Neural progenitor cell (in vitro differentiated cells): ENCODE measurements at regions not wholly inside any gene's neighbourhood (a gene's known extent, or its start where the extent isn't known, plus 50 kb on each side); places are given as distances from the start of the nearest gene placed in this dataset.

Experiments
- DNase-seq: peaks from one replicate; pipeline ENCODE4 v3.0.0-alpha.2; 2016; ENCODE audit warnings: low spot score
- H2AFZ ChIP-seq: fragments of 200-600 bp; sonication (generic); replicated peaks from 2 replicates; pipeline ENCODE4 v1.6.1; 2016; ENCODE audit warnings: antibody characterized with exemption
- H3F3A ChIP-seq: fragments of 200-600 bp; sonication (generic); 2 replicates; pipeline ENCODE4 v1.6.1; 2016; ENCODE audit warnings: antibody characterized with exemption, low read depth
- H3K27ac ChIP-seq: fragments of 200-600 bp; sonication (generic); 2 replicates; pipeline ENCODE4 v1.5.1; 2016; ENCODE audit warnings: mild to moderate bottlenecking
- H3K27me3 ChIP-seq: fragments of 200-600 bp; sonication (generic); 2 replicates; pipeline ENCODE4 v1.6.1; 2016; ENCODE audit warnings: mild to moderate bottlenecking, moderate library complexity
- H3K36me3 ChIP-seq: fragments of 200-600 bp; sonication (generic); 2 replicates; pipeline ENCODE4 v1.5.1; 2016
- H3K4me1 ChIP-seq: fragments of 200-600 bp; sonication (generic); 2 replicates; pipeline ENCODE4 v1.6.1; 2016; ENCODE audit warnings: mixed run types
- H3K4me2 ChIP-seq: fragments of 200-600 bp; sonication (generic); 2 replicates; pipeline ENCODE4 v1.6.1; 2016
- H3K4me3 ChIP-seq: fragments of 200-600 bp; sonication (generic); 2 replicates; pipeline ENCODE4 v1.5.1; 2016
- H3K79me2 ChIP-seq: fragments of 200-600 bp; sonication (generic); 2 replicates; pipeline ENCODE4 v1.6.1; 2016; ENCODE audit warnings: low read depth
- H3K9ac ChIP-seq: fragments of 200-600 bp; sonication (generic); 2 replicates; pipeline ENCODE4 v1.6.1; 2016
- H3K9me3 ChIP-seq: fragments of 200-600 bp; sonication (generic); 2 replicates; pipeline ENCODE4 v1.5.1; 2016; ENCODE audit warnings: low read depth
- H4K20me1 ChIP-seq: fragments of 200-600 bp; sonication (generic); 2 replicates; pipeline ENCODE4 v1.6.1; 2016; ENCODE audit warnings: low read depth
- H3K27ac Mint-ChIP-seq: 3 replicates; pipeline ENCODE4 v1.8.0; 2021; ENCODE audit warnings: mixed read lengths
- H3K27me3 Mint-ChIP-seq: 2 replicates; pipeline ENCODE4 v1.8.0; 2022; ENCODE audit warnings: low read depth, mild to moderate bottlenecking, inconsistent platforms, moderate library complexity, mixed read lengths; ENCODE audit not compliant: insufficient read depth
- H3K36me3 Mint-ChIP-seq: 3 replicates; pipeline ENCODE4 v1.8.0; 2021; ENCODE audit warnings: mixed read lengths
- H3K4me1 Mint-ChIP-seq: 3 replicates; pipeline ENCODE4 v1.8.0; 2021; ENCODE audit warnings: mixed read lengths
- H3K4me3 Mint-ChIP-seq: 3 replicates; pipeline ENCODE4 v1.8.0; 2021; ENCODE audit warnings: mild to moderate bottlenecking, moderate library complexity, mixed read lengths
- H3K9me3 Mint-ChIP-seq: 3 replicates; pipeline ENCODE4 v1.8.0; 2020; ENCODE audit warnings: mixed read lengths
- CTCF ChIP-seq: fragments of 200-600 bp; sonication (generic); IDR thresholded peaks from 2 replicates; pipeline ENCODE4 v1.5.1; 2017; ENCODE audit warnings: antibody characterized with exemption, mild to moderate bottlenecking
- EZH2 ChIP-seq: fragments of 200-600 bp; sonication (generic); IDR thresholded peaks from 2 replicates; pipeline ENCODE4 v1.6.1; 2017; ENCODE audit warnings: antibody characterized with exemption, mild to moderate bottlenecking, moderate library complexity
- EZH2phosphoT487 ChIP-seq: fragments of 200-600 bp; sonication (generic); IDR thresholded peaks from 2 replicates; pipeline ENCODE4 v1.6.1; 2017; ENCODE audit warnings: antibody characterized with exemption

GRCh38 chr4:38343608-38344007 lies 320.4 kb upstream of the KLF3 start:
- H3K9ac ChIP-seq = no peak overlapping the region
- H3K27ac ChIP-seq = no peak overlapping the region
- no peaks in the 10 kb centered on the region for H3K36me3 ChIP-seq
- no peaks in the 10 kb centered on the region for H4K20me1 ChIP-seq
- DNase-seq = no peak
- no peaks in the 10 kb centered on the region for H3K4me1 ChIP-seq
- no peak overlapping the region for H3K4me3 Mint-ChIP-seq
- no peak for TF ChIP-seq EZH2
- TF ChIP-seq CTCF = no peak
- TF ChIP-seq EZH2phosphoT487 = no peak
- H2AFZ ChIP-seq = no peak overlapping the region
- no peaks in the 10 kb centered on the region for H3K9me3 ChIP-seq
- H3F3A ChIP-seq = no peaks in the 10 kb centered on the region
- no peak overlapping the region for H3K4me2 ChIP-seq
- no peak overlapping the region for H3K4me3 ChIP-seq
- peaks cover 28% of the 10 kb centered on the region for H3K9me3 Mint-ChIP-seq
- H3K27me3 ChIP-seq = no peaks in the 10 kb centered on the region
- peaks cover under 1% of the 10 kb centered on the region for H3K36me3 Mint-ChIP-seq
- no peaks in the 10 kb centered on the region for H3K79me2 ChIP-seq
- H3K27ac Mint-ChIP-seq = no peak overlapping the region
- no peaks in the 10 kb centered on the region for H3K27me3 Mint-ChIP-seq
- no peaks in the 10 kb centered on the region for H3K4me1 Mint-ChIP-seq

- Mint-ChIP-seq H3K36me3 (no peaks in the 10 kb centered on the region), H3K4me1 (peaks cover under 1% of the 10 kb centered on the region)
- TF ChIP-seq CTCF (no peak), EZH2phosphoT487 (no peak), EZH2 (no peak)
Measured at GRCh38 chr4:38344929-38345328, 319.1 kb upstream of the KLF3 start.

GRCh38 chr4:38347251-38347650 lies 316.7 kb upstream of the KLF3 start:
- Mint-ChIP-seq H3K27ac (no peak overlapping the region), H3K9me3 (peaks cover 28% of the 10 kb centered on the region), H3K4me3 (no peak overlapping the region), H3K4me1 (peaks cover 2% of the 10 kb centered on the region), H3K36me3 (no peaks in the 10 kb centered on the region), H3K27me3 (peaks cover 2% of the 10 kb centered on the region)
- H4K20me1 ChIP-seq = no peaks in the 10 kb centered on the region
- no peak overlapping the region for H3K4me3 ChIP-seq
- H3K27me3 ChIP-seq = no peaks in the 10 kb centered on the region
- H3K79me2 ChIP-seq = no peaks in the 10 kb centered on the region
- H3K36me3 ChIP-seq = no peaks in the 10 kb centered on the region
- no peak for TF ChIP-seq CTCF
- H3K4me1 ChIP-seq = no peaks in the 10 kb centered on the region
- H3K4me2 ChIP-seq = no peak overlapping the region
- H2AFZ ChIP-seq = no peak overlapping the region
- no peaks in the 10 kb centered on the region for H3F3A ChIP-seq
- no peaks in the 10 kb centered on the region for H3K9me3 ChIP-seq
- H3K9ac ChIP-seq = no peak overlapping the region
- H3K27ac ChIP-seq = no peak overlapping the region
- DNase-seq = no peak

More at GRCh38 chr4:38344929-38345328, 319.1 kb upstream of the KLF3 start:
- no peaks in the 10 kb centered on the region for H3F3A ChIP-seq
- peaks cover 21% of the 10 kb centered on the region for H3K9me3 Mint-ChIP-seq
- H3K4me2 ChIP-seq = no peak overlapping the region
- no peak overlapping the region for H3K4me3 ChIP-seq
- DNase-seq = no peak
- H3K27me3 ChIP-seq = no peaks in the 10 kb centered on the region
- H3K27me3 Mint-ChIP-seq = no peaks in the 10 kb centered on the region
- H3K9me3 ChIP-seq = no peaks in the 10 kb centered on the region
- no peak overlapping the region for H3K27ac Mint-ChIP-seq
- H3K4me1 ChIP-seq = no peaks in the 10 kb centered on the region
- no peaks in the 10 kb centered on the region for H3K36me3 ChIP-seq
- H3K4me3 Mint-ChIP-seq = no peak overlapping the region
- H2AFZ ChIP-seq = no peak overlapping the region
- no peak overlapping the region for H3K9ac ChIP-seq
- H3K27ac ChIP-seq = no peak overlapping the region
- H3K79me2 ChIP-seq = no peaks in the 10 kb centered on the region
- no peaks in the 10 kb centered on the region for H4K20me1 ChIP-seq

- TF ChIP-seq EZH2 = no peak
- no peak for TF ChIP-seq EZH2phosphoT487
- TF ChIP-seq CTCF = no peak
- Histone ChIP-seq H3K9ac (no peak overlapping the region), H3K4me3 (no peak overlapping the region), H3K4me2 (no peak overlapping the region), H4K20me1 (no peaks in the 10 kb centered on the region), H3K27ac (no peak overlapping the region), H3K9me3 (peaks cover 6% of the 10 kb centered on the region), H3K27me3 (no peaks in the 10 kb centered on the region), H3F3A (no peaks in the 10 kb centered on the region), H3K79me2 (no peaks in the 10 kb centered on the region), H3K36me3 (no peaks in the 10 kb centered on the region), H3K4me1 (no peaks in the 10 kb centered on the region), H2AFZ (no peak overlapping the region)
- H3K36me3 Mint-ChIP-seq = no peaks in the 10 kb centered on the region
- H3K27me3 Mint-ChIP-seq = peaks cover 11% of the 10 kb centered on the region
- H3K27ac Mint-ChIP-seq = no peak overlapping the region
- no peak for DNase-seq
- peaks cover 2% of the 10 kb centered on the region for H3K4me1 Mint-ChIP-seq
- H3K9me3 Mint-ChIP-seq = peaks cover 30% of the 10 kb centered on the region
- H3K4me3 Mint-ChIP-seq = no peak overlapping the region
Measured at GRCh38 chr4:38354421-38354820, 309.6 kb upstream of the KLF3 start.
